K562 (cell line): ENCODE measurements at regions not wholly inside any gene's neighbourhood (a gene's known extent, or its start where the extent isn't known, plus 50 kb on each side); places are given as distances from the start of the nearest gene placed in this dataset.

Source experiments
- ATAC-seq: fragments of 200-7000 bp; cut with Tn5 transposase; 3 replicates; pipeline ENCODE4 v1.9.1; 2020; ENCODE audit warnings: moderate library complexity
- BruUV-seq: library from RNA; stranded (reverse); fragments of 400-500 nt; replicated peaks from 2 replicates; lab custom pipeline; 2021; lab: Mats Ljungman, UMichigan
- CTCF ChIA-PET: fragments of 300-600 bp; formaldehyde crosslinking; extraction: SDS; loops from one replicate; lab custom pipeline; 2021; ENCODE audit warnings: low intra/inter-chr PET ratio; lab: Yijun Ruan, JAX
- POLR2A ChIA-PET: fragments of 300-600, 350-650 bp; sonication (Branson Sonifier 250); formaldehyde crosslinking; extraction: SDS; loops from one replicate; lab custom pipeline; 2021; ENCODE audit warnings: antibody characterized with exemption, inconsistent platforms; lab: Yijun Ruan, JAX
- DNase-seq, 4 experiments: peaks; one replicate each; pipeline versions ENCODE4 v3.0.0 to v3.0.0-alpha.2; 2011 to 2018; ENCODE audit warnings: low spot score in 3 of 4, mixed read lengths in 3 of 4; ENCODE audit errors: extremely low read depth in 1 of 4
- FAIRE-seq: peaks from 2 replicates; lab custom pipeline; 2011; peaks lifted over from hg19 to GRCh38; lab: Jason Lieb, UNC
- H2AFZ ChIP-seq: 2 replicates; pipeline ENCODE4 v1.6.0; 2011; ENCODE audit warnings: low read depth, low read length, control low read depth, inconsistent platforms
- H3K27ac ChIP-seq: fragments of 200-600 bp; 3 replicates; pipeline ENCODE4 v1.8.0; 2011; ENCODE audit warnings: low read depth, mild to moderate bottlenecking, control low read depth, inconsistent platforms, low read length, moderate library complexity, mixed read lengths; ENCODE audit errors: extremely low read depth
- H3K27me3 ChIP-seq, 2 experiments: fragments of 300-600 bp in 1 of 2; 2 replicates in 1 of 2; 3 replicates in 1 of 2; pipeline versions ENCODE4 v1.6.0 to v1.8.0; 2011; ENCODE audit warnings: inconsistent platforms in 2 of 2, low read length in 2 of 2, mild to moderate bottlenecking in 1 of 2, mixed read lengths in 1 of 2, moderate library complexity in 1 of 2; ENCODE audit not compliant: control insufficient read depth in 2 of 2, insufficient read depth in 2 of 2
- H3K36me3 ChIP-seq: fragments of 300-600 bp; 3 replicates; pipeline ENCODE4 v1.8.0; 2011; ENCODE audit warnings: mild to moderate bottlenecking, low read length, inconsistent platforms; ENCODE audit not compliant: control insufficient read depth, insufficient read depth
- H3K4me1 ChIP-seq, 2 experiments: fragments of 200-600 bp in 1 of 2; replicated peaks in 1 of 2; 2 replicates in 1 of 2; 3 replicates in 1 of 2; pipeline versions ENCODE4 v1.5.1 to v1.8.0; 2011; ENCODE audit warnings: inconsistent platforms in 2 of 2, low read length in 2 of 2, mild to moderate bottlenecking in 1 of 2, mixed read lengths in 1 of 2, moderate library complexity in 1 of 2; ENCODE audit not compliant: control insufficient read depth in 2 of 2, insufficient read depth in 2 of 2
- H3K4me2 ChIP-seq: 2 replicates; pipeline ENCODE4 v1.6.1; 2011; ENCODE audit warnings: low read length, control low read depth, inconsistent platforms, mixed read lengths; ENCODE audit not compliant: insufficient read depth
- H3K4me3 ChIP-seq: fragments of 200-600 bp; sonication (generic), shearing (Covaris generic); 2 replicates; pipeline ENCODE4 v1.5.1; 2016; ENCODE audit warnings: control low read depth, inconsistent platforms
- H3K79me2 ChIP-seq: fragments of 200-600 bp; 3 replicates; pipeline ENCODE4 v1.8.0; 2011; ENCODE audit warnings: low read length, inconsistent platforms; ENCODE audit not compliant: control insufficient read depth, insufficient read depth
- H3K9ac ChIP-seq, 2 experiments: 2 replicates each; pipeline versions ENCODE4 v1.6.0 to v1.6.1; 2011; ENCODE audit warnings: low read depth in 2 of 2, low read length in 2 of 2, control low read depth in 1 of 2, inconsistent platforms in 1 of 2, mild to moderate bottlenecking in 1 of 2, mixed read lengths in 1 of 2; ENCODE audit not compliant: insufficient read depth in 1 of 2
- H3K9me1 ChIP-seq: one replicate; pipeline ENCODE4 v1.6.0; 2011; ENCODE audit warnings: inconsistent platforms, mild to moderate bottlenecking, low read length, moderate library complexity; ENCODE audit not compliant: control insufficient read depth, insufficient read depth
- H3K9me3 ChIP-seq: replicated peaks from 2 replicates; pipeline ENCODE4 v1.5.1; 2011; ENCODE audit warnings: low read depth, low read length, inconsistent platforms; ENCODE audit not compliant: control insufficient read depth, insufficient read depth
- H4K20me1 ChIP-seq: replicated peaks from 2 replicates; pipeline ENCODE4 v1.6.1; 2011; ENCODE audit warnings: low read length, inconsistent platforms, mixed read lengths; ENCODE audit not compliant: control insufficient read depth, insufficient read depth
- ATF4 ChIP-seq: fragments of 450-650 bp; formaldehyde crosslinking; IDR thresholded peaks from 2 replicates; pipeline ENCODE4 v1.4.0; 2022; ENCODE audit warnings: mild to moderate bottlenecking, moderate library complexity
- EHMT2 ChIP-seq: fragments of 450-650 bp; IDR thresholded peaks from 2 replicates; pipeline ENCODE4 v1.6.1; 2018; ENCODE audit warnings: antibody characterized with exemption
- ELF2 ChIP-seq: fragments of 250-450 bp; sonication (Bioruptor Pico); IDR thresholded peaks from 2 replicates; pipeline ENCODE4 v1.5.0; 2021; ENCODE audit warnings: mild to moderate bottlenecking
- KLF1 ChIP-seq: fragments of 450-650 bp; IDR thresholded peaks from 2 replicates; pipeline ENCODE4 v1.6.1; 2016; ENCODE audit warnings: missing genetic modification characterization, missing compliant biosample characterization
- MTA2 ChIP-seq: fragments of 450-650 bp; IDR thresholded peaks from 2 replicates; pipeline ENCODE4 v1.6.1; 2016; ENCODE audit warnings: low read depth
- MTA3 ChIP-seq: fragments of 450-650 bp; formaldehyde crosslinking; IDR thresholded peaks from 2 replicates; pipeline ENCODE4 v1.6.1; 2017; ENCODE audit warnings: mild to moderate bottlenecking, borderline replicate concordance
- MXI1 ChIP-seq: IDR thresholded peaks from 2 replicates; pipeline ENCODE4 v1.6.1; 2011; ENCODE audit warnings: low read depth, mild to moderate bottlenecking, improper control_type of control experiment, low read length
- PCBP2 ChIP-seq: fragments of 200-400 bp; formaldehyde crosslinking; IDR thresholded peaks from 2 replicates; pipeline ENCODE4 v1.6.1; 2018; ENCODE audit warnings: low read length, low read depth, mild to moderate bottlenecking, moderate library complexity; ENCODE audit not compliant: poor library complexity, severe bottlenecking
- PHTF2 ChIP-seq: fragments of 250-450 bp; sonication (Bioruptor Pico); IDR thresholded peaks from 2 replicates; pipeline ENCODE4 v1.5.0; 2021; ENCODE audit warnings: mild to moderate bottlenecking
- POU5F1 ChIP-seq: fragments of 150-350 bp; IDR thresholded peaks from 2 replicates; pipeline ENCODE4 v1.6.1; 2014; ENCODE audit warnings: borderline replicate concordance, low read length, low read depth, mild to moderate bottlenecking; ENCODE audit not compliant: partially characterized antibody
- SMAD4 ChIP-seq: fragments of 250-450 bp; sonication (Bioruptor Pico); conservative IDR thresholded peaks from 2 replicates; pipeline ENCODE4 v1.8.0; 2021; ENCODE audit warnings: inconsistent platforms, mild to moderate bottlenecking, moderate library complexity
- STAT5A ChIP-seq: IDR thresholded peaks from 2 replicates; pipeline ENCODE4 v1.6.1; 2012; ENCODE audit warnings: low read length, inconsistent platforms, borderline replicate concordance
- TEAD1 ChIP-seq, 2 experiments: fragments of 450-650 bp in 1 of 2; sonication (generic) in 1 of 2; formaldehyde crosslinking; IDR thresholded peaks; 2 replicates each; pipeline versions ENCODE4 v1.4.0 to v1.8.0; 2020 to 2022; ENCODE audit warnings: mild to moderate bottlenecking in 2 of 2, missing genetic modification reagents in 1 of 2
- TFAM ChIP-seq: fragments of 250-450 bp; sonication (Bioruptor Pico); conservative IDR thresholded peaks from 2 replicates; pipeline ENCODE4 v1.5.0; 2021; ENCODE audit warnings: mild to moderate bottlenecking, moderate library complexity
- XRCC5 ChIP-seq: fragments of 200-400 bp; formaldehyde crosslinking; IDR thresholded peaks from 2 replicates; pipeline ENCODE4 v1.6.1; 2017; ENCODE audit warnings: low read depth, mild to moderate bottlenecking, low read length
- ZNF277 ChIP-seq: fragments of 250-450 bp; sonication (Bioruptor Pico); IDR thresholded peaks from 2 replicates; pipeline ENCODE4 v1.8.0; 2022; ENCODE audit warnings: inconsistent platforms, mild to moderate bottlenecking, moderate library complexity, borderline replicate concordance
- ZNF583 ChIP-seq: fragments of 250-450 bp; sonication (Bioruptor Pico); IDR thresholded peaks from 2 replicates; pipeline ENCODE4 v1.4.0; 2020
- ZNF586 ChIP-seq: fragments of 450-650 bp; formaldehyde crosslinking; conservative IDR thresholded peaks from 2 replicates; pipeline ENCODE4 v1.4.0; 2020; ENCODE audit warnings: mild to moderate bottlenecking, moderate library complexity
- ZNF717 ChIP-seq: fragments of 250-450 bp; sonication (Bioruptor Pico); IDR thresholded peaks from 2 replicates; pipeline ENCODE4 v1.5.0; 2021
- WGBS: fragments of 100-300 bp; shearing (Covaris generic); methylation state at CpG from one replicate; pipeline ENCODE4 v1.1.6; 2016; ENCODE audit warnings: low coverage, mixed read lengths; ENCODE audit not compliant: insufficient coverage; ENCODE audit errors: missing lambda C conversion rate; 5-methylcytosine and 5-hydroxymethylcytosine counted together
- in situ Hi-C: fragments of 300-500 bp; cut with MboI; formaldehyde crosslinking; loops from 4 replicates; pipeline ENCODE4 v1.15.0; 2018; ENCODE audit warnings: inconsistent platforms, mixed read lengths
- intact Hi-C: fragments of 100-400 bp; cut with micrococcal nuclease; formaldehyde crosslinking; loops from 2 replicates; pipeline ENCODE4 v1.14.2; 2022
- TF ChIP-seq, protein P1 (sequence below), 2 experiments: fragments of 150-350 bp in 1 of 2; IDR thresholded peaks; 2 replicates each; pipeline ENCODE4 v1.6.1; 2012 to 2016; ENCODE audit warnings: low read depth in 2 of 2, low read length in 2 of 2, mild to moderate bottlenecking in 1 of 2, moderate library complexity in 1 of 2

DNA sequence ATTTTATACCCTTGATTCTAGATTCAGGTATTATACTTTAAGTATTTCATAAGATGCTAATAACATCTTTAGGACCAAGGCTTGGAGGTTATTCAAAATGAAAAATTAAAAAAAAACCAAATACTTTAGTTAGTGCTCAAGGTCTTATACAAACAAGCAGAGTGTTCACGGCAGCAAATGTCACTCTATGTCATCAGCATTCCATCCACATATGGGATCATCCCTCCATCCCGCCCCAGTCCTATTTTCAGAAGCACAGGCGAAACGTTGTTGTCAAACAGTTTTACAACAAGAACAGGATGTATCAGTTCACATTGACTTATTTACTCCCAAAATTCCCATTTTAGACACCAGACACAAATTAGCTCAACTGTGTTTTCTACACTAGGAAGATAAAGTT lies 83.7 kb downstream of the DSEL start:
- DNase-seq (no peak), FAIRE-seq (no peak), ATAC-seq (no peak)
- H2AFZ ChIP-seq, result no peak overlapping the region
- in situ Hi-C loops (no loop called here), intact Hi-C loops (no loop called here)
- 0% methylated on average over 4 of the region's 4 CpGs for WGBS
- TF ChIP-seq ZNF583 (CRISPR knock-in tag) (no peak), SMAD4 (CRISPR knock-in tag) (no peak), PHTF2 (CRISPR knock-in tag) (no peak), ATF4 (CRISPR knock-in tag) (no peak), MTA2 (no peak), EHMT2 (no peak), PCBP2 (no peak), STAT5A (no peak), POU5F1 (no peak), ZNF586 (CRISPR knock-in tag) (no peak), MXI1 (no peak), XRCC5 (no peak), MTA3 (no peak), TEAD1 (CRISPR knock-in tag; IDR thresholded peaks at IDR 0.05) (no peak), ZNF277 (CRISPR knock-in tag) (no peak), TFAM (CRISPR knock-in tag) (no peak), ELF2 (CRISPR knock-in tag) (no peak), KLF1 (no peak), ZNF717 (no peak)
- TF ChIP-seq, protein P1, sequence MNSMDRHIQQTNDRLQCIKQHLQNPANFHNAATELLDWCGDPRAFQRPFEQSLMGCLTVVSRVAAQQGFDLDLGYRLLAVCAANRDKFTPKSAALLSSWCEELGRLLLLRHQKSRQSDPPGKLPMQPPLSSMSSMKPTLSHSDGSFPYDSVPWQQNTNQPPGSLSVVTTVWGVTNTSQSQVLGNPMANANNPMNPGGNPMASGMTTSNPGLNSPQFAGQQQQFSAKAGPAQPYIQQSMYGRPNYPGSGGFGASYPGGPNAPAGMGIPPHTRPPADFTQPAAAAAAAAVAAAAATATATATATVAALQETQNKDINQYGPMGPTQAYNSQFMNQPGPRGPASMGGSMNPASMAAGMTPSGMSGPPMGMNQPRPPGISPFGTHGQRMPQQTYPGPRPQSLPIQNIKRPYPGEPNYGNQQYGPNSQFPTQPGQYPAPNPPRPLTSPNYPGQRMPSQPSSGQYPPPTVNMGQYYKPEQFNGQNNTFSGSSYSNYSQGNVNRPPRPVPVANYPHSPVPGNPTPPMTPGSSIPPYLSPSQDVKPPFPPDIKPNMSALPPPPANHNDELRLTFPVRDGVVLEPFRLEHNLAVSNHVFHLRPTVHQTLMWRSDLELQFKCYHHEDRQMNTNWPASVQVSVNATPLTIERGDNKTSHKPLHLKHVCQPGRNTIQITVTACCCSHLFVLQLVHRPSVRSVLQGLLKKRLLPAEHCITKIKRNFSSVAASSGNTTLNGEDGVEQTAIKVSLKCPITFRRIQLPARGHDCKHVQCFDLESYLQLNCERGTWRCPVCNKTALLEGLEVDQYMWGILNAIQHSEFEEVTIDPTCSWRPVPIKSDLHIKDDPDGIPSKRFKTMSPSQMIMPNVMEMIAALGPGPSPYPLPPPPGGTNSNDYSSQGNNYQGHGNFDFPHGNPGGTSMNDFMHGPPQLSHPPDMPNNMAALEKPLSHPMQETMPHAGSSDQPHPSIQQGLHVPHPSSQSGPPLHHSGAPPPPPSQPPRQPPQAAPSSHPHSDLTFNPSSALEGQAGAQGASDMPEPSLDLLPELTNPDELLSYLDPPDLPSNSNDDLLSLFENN (IDR thresholded peaks at IDR 0.05; ENCODE audit: low read depth in 2 of 2, low read length in 2 of 2), result no peak
- H4K20me1 ChIP-seq, result no peaks in the 10 kb centered on the region
- H3K79me2 ChIP-seq, result no peaks in the 10 kb centered on the region
- no peaks in the 10 kb centered on the region for H3K9me1 ChIP-seq
- BruUV-seq, result no TSS peak
- H3K27me3 ChIP-seq, result no peaks in the 10 kb centered on the region
- no peak overlapping the region for H3K27ac ChIP-seq
- no peak overlapping the region for H3K4me2 ChIP-seq
- CTCF ChIA-PET, result no interaction called here
- no peaks in the 10 kb centered on the region for H3K4me1 ChIP-seq
- H3K9me3 ChIP-seq, result no peaks in the 10 kb centered on the region
- no peak overlapping the region for H3K4me3 ChIP-seq
- POLR2A ChIA-PET, result no interaction called here
- H3K9ac ChIP-seq, result no peak overlapping the region
- H3K36me3 ChIP-seq, result no peaks in the 10 kb centered on the region
